GM12878 (cell line): ENCODE measurements at regions not wholly inside any gene's neighbourhood (a gene's known extent, or its start where the extent isn't known, plus 50 kb on each side); places are given as distances from the start of the nearest gene placed in this dataset.

Experiments used
- ATAC-seq: fragments of 200-7000 bp; cut with Tn5 transposase; 3 replicates; pipeline ENCODE4 v1.9.1; 2020; ENCODE audit warnings: mild to moderate bottlenecking, moderate library complexity
- BruUV-seq: library from RNA; stranded (reverse); fragments of 400-500 nt; replicated peaks from 2 replicates; lab custom pipeline; 2021; lab: Mats Ljungman, UMichigan
- CTCF ChIA-PET: fragments of 300-600 bp; sonication (Branson Sonifier 250); formaldehyde crosslinking; extraction: SDS; loops from one replicate; lab custom pipeline; 2021; ENCODE audit warnings: inconsistent platforms; lab: Yijun Ruan, JAX
- POLR2A ChIA-PET: fragments of 350-600 bp; formaldehyde crosslinking; extraction: SDS; loops from one replicate; lab custom pipeline; 2021; ENCODE audit warnings: inconsistent platforms; lab: Charles Lee
- RAD21 ChIA-PET: fragments of 300-600 bp; sonication (Branson Sonifier 250); formaldehyde crosslinking; loops from one replicate; lab custom pipeline; 2023; ENCODE audit warnings: antibody characterized with exemption; ENCODE audit not compliant: unreplicated experiment; lab: Charles Lee
- SMC1A ChIA-PET: fragments of 300-600 bp; sonication (Branson Sonifier 250); formaldehyde crosslinking; loops from one replicate; lab custom pipeline; 2023; ENCODE audit not compliant: unreplicated experiment, uncharacterized antibody; lab: Charles Lee
- DNase-seq: peaks from one replicate; pipeline ENCODE4 v3.0.0-alpha.2; 2011; ENCODE audit warnings: low read depth, low spot score
- FAIRE-seq: peaks from 3 replicates; lab custom pipeline; 2011; peaks lifted over from hg19 to GRCh38; lab: Jason Lieb, UNC
- H2AFZ ChIP-seq: 2 replicates; pipeline ENCODE4 v1.6.0; 2011; ENCODE audit warnings: low read depth, low read length, control low read depth; ENCODE audit not compliant: control insufficient read depth
- H3K27ac ChIP-seq: 2 replicates; pipeline ENCODE4 v1.5.1; 2011; ENCODE audit warnings: control low read depth; ENCODE audit not compliant: control insufficient read depth, insufficient read depth
- H3K27me3 ChIP-seq, 2 experiments: replicated peaks in 1 of 2; 2 replicates each; pipeline versions ENCODE4 v1.6.0 to v1.6.1; 2011; ENCODE audit warnings: low read length in 1 of 2; ENCODE audit not compliant: control insufficient read depth in 2 of 2, insufficient read depth in 2 of 2
- H3K36me3 ChIP-seq, 2 experiments: 2 replicates each; pipeline ENCODE4 v1.5.1; 2011; ENCODE audit warnings: low read length in 1 of 2; ENCODE audit not compliant: control insufficient read depth in 2 of 2, insufficient read depth in 2 of 2
- H3K4me1 ChIP-seq: 2 replicates; pipeline ENCODE4 v1.6.1; 2011; ENCODE audit warnings: mild to moderate bottlenecking, low read length, moderate library complexity, mixed read lengths; ENCODE audit not compliant: control insufficient read depth, insufficient read depth
- H3K4me2 ChIP-seq: 2 replicates; pipeline ENCODE4 v1.6.0; 2011; ENCODE audit warnings: control low read depth; ENCODE audit not compliant: control insufficient read depth, insufficient read depth
- H3K4me3 ChIP-seq: fragments of 200-600 bp; sonication (generic); 2 replicates; pipeline ENCODE4 v1.5.1; 2016
- H3K79me2 ChIP-seq: 2 replicates; pipeline ENCODE4 v1.6.0; 2011; ENCODE audit warnings: low read length; ENCODE audit not compliant: control insufficient read depth, insufficient read depth
- H3K9ac ChIP-seq: 2 replicates; pipeline ENCODE4 v1.8.0; 2011; ENCODE audit warnings: low read length, control low read depth, mixed read lengths; ENCODE audit not compliant: control insufficient read depth, insufficient read depth
- H3K9me3 ChIP-seq: replicated peaks from 3 replicates; pipeline ENCODE4 v1.5.1; 2011; ENCODE audit warnings: mild to moderate bottlenecking, low read length; ENCODE audit not compliant: control insufficient read depth, insufficient read depth
- H4K20me1 ChIP-seq: 2 replicates; pipeline ENCODE4 v1.6.0; 2011; ENCODE audit not compliant: control insufficient read depth, insufficient read depth
- CTCF ChIP-seq, 3 experiments: IDR thresholded peaks in 2 of 3; conservative IDR thresholded peaks in 1 of 3; 2 replicates each; pipeline ENCODE4 v1.5.1; 2011; ENCODE audit warnings: low read depth in 3 of 3, low read length in 3 of 3, mild to moderate bottlenecking in 3 of 3, control low read depth in 2 of 3, moderate library complexity in 2 of 3, inconsistent platforms in 1 of 3, mixed read lengths in 1 of 3; ENCODE audit not compliant: control insufficient read depth in 2 of 3, insufficient read depth in 1 of 3; ENCODE audit errors: extremely low read depth in 1 of 3
- IKZF2 ChIP-seq, 2 experiments: fragments of 450-650 bp; IDR thresholded peaks; 2 replicates each; pipeline ENCODE4 v1.6.1; 2017; ENCODE audit warnings: mild to moderate bottlenecking in 2 of 2, moderate library complexity in 2 of 2
- LARP7 ChIP-seq: fragments of 450-650 bp; IDR thresholded peaks from 2 replicates; pipeline ENCODE4 v1.6.1; 2017; ENCODE audit warnings: mild to moderate bottlenecking
- NR2F1 ChIP-seq: fragments of 450-650 bp; conservative IDR thresholded peaks from 2 replicates; pipeline ENCODE4 v1.6.1; 2017; ENCODE audit warnings: mild to moderate bottlenecking
- RAD51 ChIP-seq: fragments of 450-650 bp; IDR thresholded peaks from 2 replicates; pipeline ENCODE4 v1.6.1; 2016; ENCODE audit warnings: moderate library complexity, mild to moderate bottlenecking, inconsistent platforms
- RELB ChIP-seq: fragments of 450-650 bp; IDR thresholded peaks from 2 replicates; pipeline ENCODE4 v1.6.1; 2017; ENCODE audit warnings: low read depth, mild to moderate bottlenecking, moderate library complexity
- SPI1 ChIP-seq: IDR thresholded peaks from 2 replicates; pipeline ENCODE4 v1.6.1; 2011; ENCODE audit warnings: low read depth, mild to moderate bottlenecking, low read length, moderate library complexity, borderline replicate concordance; ENCODE audit not compliant: insufficient read depth
- SRF ChIP-seq, 2 experiments: IDR thresholded peaks; 2 replicates each; pipeline ENCODE4 v1.6.1; 2011; ENCODE audit warnings: low read depth in 2 of 2, low read length in 2 of 2, mild to moderate bottlenecking in 1 of 2, moderate library complexity in 1 of 2
- WRNIP1 ChIP-seq: IDR thresholded peaks from 2 replicates; pipeline ENCODE4 v1.6.1; 2011; ENCODE audit warnings: low read depth, low read length, improper control_type of control experiment, borderline replicate concordance
- ZNF217 ChIP-seq: fragments of 450-650 bp; IDR thresholded peaks from 2 replicates; pipeline ENCODE4 v1.6.1; 2017; ENCODE audit warnings: antibody characterized with exemption, mild to moderate bottlenecking
- WGBS: methylation state at CpG from one replicate; pipeline ENCODE4 v1.1.6; 2016; ENCODE audit warnings: low lambda C conversion rate; ENCODE audit not compliant: insufficient replicate concordance, insufficient coverage; ENCODE audit errors: missing lambda C conversion rate; 5-methylcytosine and 5-hydroxymethylcytosine counted together
- in situ Hi-C: fragments of 300-500 bp; cut with MboI; formaldehyde crosslinking; loops from 9 replicates; pipeline ENCODE4 v1.14.3; 2018; ENCODE audit warnings: mixed read lengths
- intact Hi-C: fragments of 100-400 bp; cut with micrococcal nuclease; formaldehyde crosslinking; loops from one replicate; pipeline ENCODE4 v1.14.2; 2022; ENCODE audit not compliant: unreplicated experiment
- TF ChIP-seq, protein P1 (sequence below): fragments of 150-350 bp; IDR thresholded peaks from 2 replicates; pipeline ENCODE4 v1.6.1; 2014; ENCODE audit warnings: mild to moderate bottlenecking, low read depth, low read length
- TF ChIP-seq, protein P2 (sequence below): IDR thresholded peaks from 2 replicates; pipeline ENCODE4 v1.6.1; 2011; ENCODE audit warnings: borderline replicate concordance, low read depth, mild to moderate bottlenecking, moderate library complexity, low read length; ENCODE audit not compliant: insufficient read depth, poor library complexity, severe bottlenecking
- TF ChIP-seq, protein P3 (sequence below): IDR thresholded peaks from 2 replicates; pipeline ENCODE4 v1.6.1; 2011; ENCODE audit warnings: low read depth, low read length, improper control_type of control experiment, borderline replicate concordance

- Histone ChIP-seq H3K27me3 (no peaks in the 10 kb centered on the region; a peak in 2 of 4 replicates), H3K79me2 (no peaks in the 10 kb centered on the region), H3K9me3 (no peaks in the 10 kb centered on the region), H4K20me1 (no peaks in the 10 kb centered on the region), H3K27ac (no peak overlapping the region), H2AFZ (no peak overlapping the region), H3K4me3 (no peak overlapping the region), H3K36me3 (no peaks in the 10 kb centered on the region), H3K4me2 (no peak overlapping the region), H3K9ac (no peak overlapping the region), H3K4me1 (no peaks in the 10 kb centered on the region)
- no peak for FAIRE-seq
- CTCF ChIA-PET = no interaction called here
- POLR2A ChIA-PET = no interaction called here
- BruUV-seq = no TSS peak
- RAD21 ChIA-PET = no interaction called here
- ATAC-seq = no peak
- WGBS = 0% methylated on average over 5 of the region's 5 CpGs
- in situ Hi-C loops = no loop called here
- DNase-seq = no peak
- SMC1A ChIA-PET = no interaction called here
- intact Hi-C loops = no loop called here
- TF ChIP-seq, protein P1, sequence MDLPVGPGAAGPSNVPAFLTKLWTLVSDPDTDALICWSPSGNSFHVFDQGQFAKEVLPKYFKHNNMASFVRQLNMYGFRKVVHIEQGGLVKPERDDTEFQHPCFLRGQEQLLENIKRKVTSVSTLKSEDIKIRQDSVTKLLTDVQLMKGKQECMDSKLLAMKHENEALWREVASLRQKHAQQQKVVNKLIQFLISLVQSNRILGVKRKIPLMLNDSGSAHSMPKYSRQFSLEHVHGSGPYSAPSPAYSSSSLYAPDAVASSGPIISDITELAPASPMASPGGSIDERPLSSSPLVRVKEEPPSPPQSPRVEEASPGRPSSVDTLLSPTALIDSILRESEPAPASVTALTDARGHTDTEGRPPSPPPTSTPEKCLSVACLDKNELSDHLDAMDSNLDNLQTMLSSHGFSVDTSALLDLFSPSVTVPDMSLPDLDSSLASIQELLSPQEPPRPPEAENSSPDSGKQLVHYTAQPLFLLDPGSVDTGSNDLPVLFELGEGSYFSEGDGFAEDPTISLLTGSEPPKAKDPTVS = no peak
- TF ChIP-seq RELB (no peak), RAD51 (no peak), NR2F1 (no peak), LARP7 (no peak), IKZF2 (IDR thresholded peaks at IDR 0.05) (no peak), SRF (IDR thresholded peaks at IDR 0.05; ENCODE audit: low read depth in 2 of 2, low read length in 2 of 2) (no peak), ZNF217 (no peak), SPI1 (no peak), CTCF (IDR thresholded peaks at IDR 0.05 in 2 of 3, conservative IDR thresholded peaks at IDR 0.05 in 1 of 3; ENCODE audit: control insufficient read depth in 2 of 3, extremely low read depth in 1 of 3, insufficient read depth in 1 of 3, low read depth in 3 of 3, low read length in 3 of 3) (no peak), WRNIP1 (no peak)
- TF ChIP-seq, protein P2, sequence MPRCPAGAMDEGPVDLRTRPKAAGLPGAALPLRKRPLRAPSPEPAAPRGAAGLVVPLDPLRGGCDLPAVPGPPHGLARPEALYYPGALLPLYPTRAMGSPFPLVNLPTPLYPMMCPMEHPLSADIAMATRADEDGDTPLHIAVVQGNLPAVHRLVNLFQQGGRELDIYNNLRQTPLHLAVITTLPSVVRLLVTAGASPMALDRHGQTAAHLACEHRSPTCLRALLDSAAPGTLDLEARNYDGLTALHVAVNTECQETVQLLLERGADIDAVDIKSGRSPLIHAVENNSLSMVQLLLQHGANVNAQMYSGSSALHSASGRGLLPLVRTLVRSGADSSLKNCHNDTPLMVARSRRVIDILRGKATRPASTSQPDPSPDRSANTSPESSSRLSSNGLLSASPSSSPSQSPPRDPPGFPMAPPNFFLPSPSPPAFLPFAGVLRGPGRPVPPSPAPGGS = no peak
- TF ChIP-seq, protein P3, sequence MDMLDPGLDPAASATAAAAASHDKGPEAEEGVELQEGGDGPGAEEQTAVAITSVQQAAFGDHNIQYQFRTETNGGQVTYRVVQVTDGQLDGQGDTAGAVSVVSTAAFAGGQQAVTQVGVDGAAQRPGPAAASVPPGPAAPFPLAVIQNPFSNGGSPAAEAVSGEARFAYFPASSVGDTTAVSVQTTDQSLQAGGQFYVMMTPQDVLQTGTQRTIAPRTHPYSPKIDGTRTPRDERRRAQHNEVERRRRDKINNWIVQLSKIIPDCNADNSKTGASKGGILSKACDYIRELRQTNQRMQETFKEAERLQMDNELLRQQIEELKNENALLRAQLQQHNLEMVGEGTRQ = no peak
Measured at GRCh38 chr18:25813110-25813509, 277.3 kb downstream of the SS18 start.
